ENCODE measurements at regions not wholly inside any gene's neighbourhood (a gene's known extent, or its start where the extent isn't known, plus 50 kb on each side); places are given as distances from the start of the nearest gene placed in this dataset.
A peak's percentile ranks its signal among the peaks of the same experiment; 100 is the strongest.

DNA sequence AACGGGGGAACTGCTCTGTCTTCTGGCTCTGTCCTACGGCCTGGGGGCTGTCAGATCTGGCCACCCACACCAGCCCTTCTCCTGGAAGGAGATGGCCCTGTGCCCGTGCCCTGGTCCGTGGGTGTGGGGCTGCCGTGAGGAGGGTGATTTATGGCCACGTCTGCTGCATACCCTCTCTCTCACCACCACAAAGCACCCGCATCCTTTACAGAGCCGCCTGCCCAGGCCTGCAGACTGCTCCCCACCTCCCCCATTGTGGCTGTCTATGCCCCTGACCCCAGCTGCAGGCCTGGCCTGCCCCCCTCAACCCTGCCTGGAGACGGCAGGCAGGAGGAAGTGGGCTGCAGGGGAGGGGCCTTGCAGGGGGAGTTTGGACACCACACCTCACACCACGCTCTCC lies 72.7 kb upstream of the GATA5 start:
- H3K36me3 ChIP-seq (ENCODE audit: control insufficient read depth, insufficient read depth, low read length): no peaks in the 10 kb centered on the region
- Mint-ChIP-seq H3K36me3 (no peaks in the 10 kb centered on the region), H3K9me3 (peaks cover 0 to 2% (median 0%) of the 10 kb centered on the region in 7 donors), H3K27ac (peak overlapping the region in 1 of 3 donors; percentile 38), H3K4me1 (peaks cover 0 to 11% (median 0%) of the 10 kb centered on the region in 4 donors), H3K4me3 (no peak overlapping the region), H3K27me3 (peaks cover 44% of the 10 kb centered on the region)
- H3K27ac ChIP-seq (ENCODE audit: insufficient read depth, low read length, poor library complexity, severe bottlenecking): no peak overlapping the region
- no peaks in the 10 kb centered on the region for H3K27me3 ChIP-seq (ENCODE audit: control insufficient read depth, insufficient read depth, low read length)
- no peak for DNase-seq
- ATAC-seq (ENCODE audit: low read depth in 2 of 2): no peak
- H3K9me3 ChIP-seq (ENCODE audit: control insufficient read depth in 2 of 2, low read length in 2 of 2): no peaks in the 10 kb centered on the region
- H3K4me3 ChIP-seq (ENCODE audit: low read depth, low read length): no peak overlapping the region
- peaks cover 14% of the 10 kb centered on the region for H3K4me1 ChIP-seq (ENCODE audit: control insufficient read depth, insufficient read depth, low read length, poor library complexity, severe bottlenecking)

DNA sequence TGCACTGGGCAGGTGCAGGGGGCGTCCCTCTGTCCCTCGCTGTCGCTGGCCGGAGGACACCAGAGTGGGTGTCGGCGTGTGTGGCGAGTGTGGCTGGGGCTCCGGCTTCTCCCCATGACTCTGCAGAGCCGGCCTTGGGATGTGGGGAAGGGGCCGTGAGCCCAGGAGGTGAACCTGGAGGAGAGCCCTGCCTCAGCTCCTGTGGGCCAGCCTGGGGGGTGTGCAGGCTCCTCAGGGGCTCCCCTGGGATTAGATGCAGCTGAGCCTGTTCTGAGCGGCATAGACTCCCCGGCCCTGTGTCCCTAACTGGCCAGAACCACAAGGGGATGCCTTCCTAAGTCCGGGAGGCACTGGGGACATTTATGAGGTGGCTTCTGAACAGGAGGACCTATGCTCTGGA lies 73.2 kb upstream of the GATA5 start:
- Histone ChIP-seq H3K4me3 (ENCODE audit: low read depth, low read length) (no peak overlapping the region), H3K27me3 (ENCODE audit: control insufficient read depth, insufficient read depth, low read length) (no peaks in the 10 kb centered on the region), H3K36me3 (ENCODE audit: control insufficient read depth, insufficient read depth, low read length) (no peaks in the 10 kb centered on the region), H3K27ac (ENCODE audit: insufficient read depth, low read length, poor library complexity, severe bottlenecking) (no peak overlapping the region), H3K4me1 (ENCODE audit: control insufficient read depth, insufficient read depth, low read length, poor library complexity, severe bottlenecking) (peaks cover 14% of the 10 kb centered on the region), H3K9me3 (ENCODE audit: control insufficient read depth in 2 of 2, low read length in 2 of 2) (no peaks in the 10 kb centered on the region)
- DNase-seq (no peak), ATAC-seq (ENCODE audit: low read depth in 2 of 2) (no peak)
- H3K36me3 Mint-ChIP-seq: no peaks in the 10 kb centered on the region
- peaks cover 40% of the 10 kb centered on the region for H3K27me3 Mint-ChIP-seq
- peaks cover 0 to 2% (median 0%) of the 10 kb centered on the region in 7 donors for H3K9me3 Mint-ChIP-seq
- H3K4me1 Mint-ChIP-seq: peaks cover 0 to 11% (median 0%) of the 10 kb centered on the region in 4 donors
- H3K27ac Mint-ChIP-seq: no peak overlapping the region
- H3K4me3 Mint-ChIP-seq: no peak overlapping the region

DNA sequence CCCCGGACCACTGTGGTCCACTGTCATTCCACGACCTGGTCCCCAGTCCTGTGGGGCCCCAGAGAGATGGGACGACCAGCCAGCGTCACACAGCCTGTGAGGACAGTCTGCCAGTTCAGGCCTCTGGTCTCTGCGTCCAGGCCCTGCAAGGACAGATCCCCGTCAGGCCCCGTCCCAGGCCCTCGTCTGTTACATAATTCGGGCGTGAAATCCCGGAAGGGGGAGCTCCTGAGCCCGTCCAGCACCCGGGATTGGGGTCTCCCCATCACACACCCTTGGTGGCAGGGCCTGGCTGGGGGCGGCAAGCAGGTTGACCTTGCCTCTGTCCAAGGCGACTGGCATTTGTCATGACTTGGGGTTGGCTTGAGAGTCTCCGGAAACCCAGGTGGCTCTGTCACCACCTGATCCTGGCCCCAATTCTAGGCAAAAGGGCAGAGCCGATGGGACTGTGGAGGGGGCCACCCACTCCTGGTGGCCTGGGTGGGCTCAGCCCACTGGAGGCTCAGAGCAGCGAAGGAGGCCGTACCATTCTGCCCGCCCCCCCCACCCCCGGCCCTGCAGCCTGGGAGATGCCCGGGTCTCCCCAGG lies 73.8 kb upstream of the GATA5 start:
- DNase-seq (no peak), ATAC-seq (ENCODE audit: low read depth in 2 of 2) (no peak)
- H3K36me3 Mint-ChIP-seq: no peaks in the 10 kb centered on the region
- H3K9me3 ChIP-seq (ENCODE audit: control insufficient read depth in 2 of 2, low read length in 2 of 2): no peaks in the 10 kb centered on the region
- H3K4me1 Mint-ChIP-seq: peaks cover 0 to 11% (median 0%) of the 10 kb centered on the region in 4 donors
- H3K4me3 ChIP-seq (ENCODE audit: low read depth, low read length): no peak overlapping the region
- H3K36me3 ChIP-seq (ENCODE audit: control insufficient read depth, insufficient read depth, low read length): no peaks in the 10 kb centered on the region
- H3K27ac Mint-ChIP-seq: no peak overlapping the region
- H3K27me3 ChIP-seq (ENCODE audit: control insufficient read depth, insufficient read depth, low read length): no peaks in the 10 kb centered on the region
- peak overlapping the region in 1 of 4 donors; percentile 13 for H3K4me3 Mint-ChIP-seq
- H3K9me3 Mint-ChIP-seq: peaks cover 0 to 2% (median 0%) of the 10 kb centered on the region in 7 donors
- H3K27ac ChIP-seq (ENCODE audit: insufficient read depth, low read length, poor library complexity, severe bottlenecking): no peak overlapping the region
- H3K27me3 Mint-ChIP-seq: peaks cover 36% of the 10 kb centered on the region
- H3K4me1 ChIP-seq (ENCODE audit: control insufficient read depth, insufficient read depth, low read length, poor library complexity, severe bottlenecking): peaks cover 14% of the 10 kb centered on the region

DNA sequence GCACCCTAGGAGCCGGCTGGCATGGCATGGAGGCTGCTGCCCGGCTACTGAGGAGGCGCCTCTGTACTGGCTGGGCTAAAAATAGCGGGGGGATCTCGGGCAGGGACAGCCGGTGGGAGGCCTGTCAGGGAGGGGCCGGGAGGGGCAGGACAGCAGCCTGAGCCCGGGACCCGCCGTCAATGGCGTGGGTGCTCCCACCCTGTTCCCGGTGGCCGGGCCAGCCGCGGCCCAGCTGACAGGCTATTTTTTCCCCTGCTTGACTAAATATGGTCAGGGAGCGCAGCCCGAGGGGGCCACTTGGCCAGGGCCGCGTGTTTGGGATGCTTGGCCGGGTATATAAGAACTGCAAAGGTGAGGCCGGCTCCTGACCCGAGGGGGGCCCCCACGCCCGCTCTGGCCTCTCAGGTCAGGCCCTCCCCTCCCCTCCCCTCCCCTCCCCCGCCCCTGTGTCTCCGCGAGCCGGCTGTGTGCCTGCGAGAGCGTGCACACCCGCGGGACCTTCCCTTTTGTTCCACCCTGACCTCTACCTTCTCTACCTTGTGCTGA lies 74.4 kb upstream of the GATA5 start:
- Mint-ChIP-seq H3K27me3 (peaks cover 34% of the 10 kb centered on the region), H3K36me3 (no peaks in the 10 kb centered on the region), H3K4me1 (peaks cover 0 to 11% (median 0%) of the 10 kb centered on the region in 4 donors), H3K27ac (no peak overlapping the region), H3K9me3 (peaks cover 0 to 2% (median 0%) of the 10 kb centered on the region in 7 donors), H3K4me3 (peak overlapping the region; percentile 29 to 80 (median 58))
- Histone ChIP-seq H3K9me3 (ENCODE audit: control insufficient read depth in 2 of 2, low read length in 2 of 2) (no peaks in the 10 kb centered on the region), H3K4me3 (ENCODE audit: low read depth, low read length) (no peak overlapping the region), H3K4me1 (ENCODE audit: control insufficient read depth, insufficient read depth, low read length, poor library complexity, severe bottlenecking) (peaks cover 14% of the 10 kb centered on the region), H3K27ac (ENCODE audit: insufficient read depth, low read length, poor library complexity, severe bottlenecking) (no peak overlapping the region), H3K27me3 (ENCODE audit: control insufficient read depth, insufficient read depth, low read length) (no peaks in the 10 kb centered on the region), H3K36me3 (ENCODE audit: control insufficient read depth, insufficient read depth, low read length) (no peaks in the 10 kb centered on the region)
- no peak for DNase-seq
- ATAC-seq (ENCODE audit: low read depth in 2 of 2): no peak

DNA sequence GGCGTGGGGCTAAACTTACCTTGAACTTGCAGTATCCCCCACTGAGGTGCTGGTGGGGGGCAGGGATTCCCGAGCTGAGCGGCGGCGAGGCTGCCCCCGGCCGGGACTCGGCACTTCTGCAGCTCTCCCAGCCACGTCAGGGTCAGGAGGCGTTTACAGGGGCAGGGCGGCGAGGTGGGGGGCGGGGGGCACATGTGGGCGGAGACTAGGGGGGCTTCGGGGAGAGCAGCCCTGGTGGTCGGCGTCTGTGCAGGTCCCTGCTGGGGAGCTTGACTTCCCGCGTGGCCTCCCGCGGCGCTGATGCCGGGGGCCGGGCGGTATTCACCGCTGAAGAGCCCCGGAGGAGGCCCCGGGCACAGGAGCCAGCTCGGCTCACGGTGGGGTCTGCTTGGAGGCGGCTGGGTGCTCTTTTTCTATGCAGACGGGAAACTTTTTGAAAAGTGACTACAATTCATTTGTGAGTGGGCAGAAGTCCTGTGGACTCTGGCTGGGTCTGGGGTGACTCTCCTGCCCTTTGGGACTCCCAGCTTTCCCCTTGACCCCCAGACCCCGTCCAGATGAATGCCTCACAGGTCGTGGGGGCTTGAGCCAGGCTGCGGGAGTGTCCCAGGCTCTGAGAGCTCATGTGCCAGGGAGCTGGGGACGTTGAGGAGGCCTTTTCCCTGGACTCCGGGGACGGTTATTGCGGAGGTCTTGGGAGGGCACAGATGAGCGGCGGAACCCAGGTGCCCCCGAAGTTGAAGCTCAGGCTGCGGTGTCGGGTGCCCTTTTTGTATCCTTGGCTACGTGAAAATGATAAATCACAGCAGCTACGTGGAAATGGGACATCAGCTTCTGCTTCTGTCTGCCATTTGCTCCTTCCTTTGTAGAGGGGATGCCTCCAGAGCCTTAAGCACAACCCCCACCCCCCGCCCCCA lies 75.9 kb upstream of the GATA5 start:
- H3K4me3 ChIP-seq (ENCODE audit: low read depth, low read length): no peak overlapping the region
- H3K4me1 Mint-ChIP-seq: peaks cover 0 to 11% (median 0%) of the 10 kb centered on the region in 4 donors
- H3K27me3 ChIP-seq (ENCODE audit: control insufficient read depth, insufficient read depth, low read length): no peaks in the 10 kb centered on the region
- H3K9me3 Mint-ChIP-seq: peaks cover 0 to 2% (median 0%) of the 10 kb centered on the region in 7 donors
- H3K27me3 Mint-ChIP-seq: peaks cover 34% of the 10 kb centered on the region
- no peak overlapping the region for H3K27ac Mint-ChIP-seq
- H3K36me3 ChIP-seq (ENCODE audit: control insufficient read depth, insufficient read depth, low read length): no peaks in the 10 kb centered on the region
- peak in 1 of 3 donors; percentile 11 for DNase-seq
- peak overlapping the region in 3 of 4 donors; percentile 36 to 54 (median 48) for H3K4me3 Mint-ChIP-seq
- no peak overlapping the region for H3K27ac ChIP-seq (ENCODE audit: insufficient read depth, low read length, poor library complexity, severe bottlenecking)
- no peak for ATAC-seq (ENCODE audit: low read depth in 2 of 2)
- no peaks in the 10 kb centered on the region for H3K36me3 Mint-ChIP-seq
- peaks cover 14% of the 10 kb centered on the region for H3K4me1 ChIP-seq (ENCODE audit: control insufficient read depth, insufficient read depth, low read length, poor library complexity, severe bottlenecking)
- H3K9me3 ChIP-seq (ENCODE audit: control insufficient read depth in 2 of 2, low read length in 2 of 2): no peaks in the 10 kb centered on the region

DNA sequence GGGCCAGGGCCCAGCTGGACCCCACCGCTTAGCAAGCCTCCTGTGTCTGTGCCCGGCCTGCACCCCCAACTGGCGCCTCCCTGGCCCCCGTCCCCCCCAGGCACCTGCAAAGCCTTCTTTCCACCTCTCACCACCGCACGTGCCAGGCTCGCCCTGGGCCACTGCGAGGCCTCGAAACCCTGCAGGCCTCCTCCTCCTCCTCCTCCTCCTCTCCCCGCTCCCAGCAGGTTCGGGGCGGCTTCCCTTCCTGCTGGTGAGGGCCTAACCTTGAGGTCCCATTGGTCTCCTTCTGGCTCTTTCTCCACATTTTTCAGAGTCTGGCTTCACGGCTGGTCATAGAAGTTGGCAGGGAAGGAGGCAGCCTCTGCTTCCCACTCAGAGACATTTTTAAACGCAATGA lies 76.8 kb upstream of the GATA5 start:
- H3K4me3 Mint-ChIP-seq: peak overlapping the region in 2 of 4 donors; percentile 44 to 72
- ATAC-seq (ENCODE audit: low read depth in 2 of 2) (no peak), DNase-seq (no peak)
- H3K36me3 Mint-ChIP-seq: no peaks in the 10 kb centered on the region
- H3K9me3 Mint-ChIP-seq: peaks cover 0 to 2% (median 0%) of the 10 kb centered on the region in 7 donors
- peak overlapping the region in 1 of 3 donors; percentile 34 for H3K27ac Mint-ChIP-seq
- Histone ChIP-seq H3K36me3 (ENCODE audit: control insufficient read depth, insufficient read depth, low read length) (no peaks in the 10 kb centered on the region), H3K9me3 (ENCODE audit: control insufficient read depth in 2 of 2, low read length in 2 of 2) (no peaks in the 10 kb centered on the region), H3K4me3 (ENCODE audit: low read depth, low read length) (no peak overlapping the region), H3K27ac (ENCODE audit: insufficient read depth, low read length, poor library complexity, severe bottlenecking) (no peak overlapping the region), H3K27me3 (ENCODE audit: control insufficient read depth, insufficient read depth, low read length) (no peaks in the 10 kb centered on the region), H3K4me1 (ENCODE audit: control insufficient read depth, insufficient read depth, low read length, poor library complexity, severe bottlenecking) (peaks cover 14% of the 10 kb centered on the region)
- peaks cover 30% of the 10 kb centered on the region for H3K27me3 Mint-ChIP-seq
- peaks cover 0 to 11% (median 0%) of the 10 kb centered on the region in 4 donors for H3K4me1 Mint-ChIP-seq

DNA sequence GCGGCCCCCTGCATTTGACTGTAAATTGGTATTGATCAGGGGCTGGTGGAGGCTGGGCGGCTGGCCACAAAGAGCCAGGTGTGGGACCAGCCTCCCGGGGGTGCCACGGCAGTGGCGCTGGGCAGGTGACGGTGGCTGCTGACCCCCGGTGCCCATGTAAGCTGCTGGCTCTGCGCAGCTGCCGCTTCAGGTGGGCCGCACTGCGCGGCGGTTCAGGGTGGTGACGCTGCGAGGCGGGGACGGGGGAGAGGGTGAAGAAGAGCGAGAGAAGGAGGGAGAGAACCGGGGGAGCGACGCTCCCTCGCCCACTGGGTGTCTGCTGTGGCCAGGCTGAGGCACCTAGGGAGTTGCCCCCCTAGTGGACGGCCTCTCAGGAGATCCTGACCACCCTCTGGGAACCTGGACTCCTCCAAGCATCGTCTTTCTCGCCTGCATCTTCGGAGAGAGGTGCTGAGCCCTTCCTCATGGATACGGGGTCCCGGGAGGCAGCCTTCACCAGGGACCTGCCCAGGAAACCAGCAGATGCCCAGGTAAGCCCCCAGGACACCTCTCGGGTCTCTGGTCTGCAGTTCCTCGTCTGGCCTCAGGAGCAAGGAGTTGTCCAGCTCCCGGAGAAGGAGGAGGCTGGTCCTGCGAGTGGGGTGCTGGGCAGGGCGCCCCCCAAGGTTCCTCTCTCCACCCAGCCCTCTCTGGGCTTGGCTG lies 77.5 kb upstream of the GATA5 start:
- peaks cover 32% of the 10 kb centered on the region for H3K27me3 Mint-ChIP-seq

More for the DNA sequence above, 77.5 kb upstream of the GATA5 start:
- Mint-ChIP-seq H3K27ac (no peak overlapping the region), H3K36me3 (no peaks in the 10 kb centered on the region), H3K4me3 (no peak overlapping the region), H3K4me1 (peaks cover 0 to 11% (median 0%) of the 10 kb centered on the region in 4 donors), H3K9me3 (peaks cover 0 to 2% (median 0%) of the 10 kb centered on the region in 7 donors)
- Histone ChIP-seq H3K27me3 (ENCODE audit: control insufficient read depth, insufficient read depth, low read length) (no peaks in the 10 kb centered on the region), H3K27ac (ENCODE audit: insufficient read depth, low read length, poor library complexity, severe bottlenecking) (no peak overlapping the region), H3K4me1 (ENCODE audit: control insufficient read depth, insufficient read depth, low read length, poor library complexity, severe bottlenecking) (peaks cover 14% of the 10 kb centered on the region), H3K9me3 (ENCODE audit: control insufficient read depth in 2 of 2, low read length in 2 of 2) (no peaks in the 10 kb centered on the region), H3K36me3 (ENCODE audit: control insufficient read depth, insufficient read depth, low read length) (no peaks in the 10 kb centered on the region), H3K4me3 (ENCODE audit: low read depth, low read length) (no peak overlapping the region)
- no peak for DNase-seq
- ATAC-seq (ENCODE audit: low read depth in 2 of 2): no peak
